ENCODE measurements at regions not wholly inside any gene's neighbourhood (a gene's known extent, or its start where the extent isn't known, plus 50 kb on each side); places are given as distances from the start of the nearest gene placed in this dataset.

DNA sequence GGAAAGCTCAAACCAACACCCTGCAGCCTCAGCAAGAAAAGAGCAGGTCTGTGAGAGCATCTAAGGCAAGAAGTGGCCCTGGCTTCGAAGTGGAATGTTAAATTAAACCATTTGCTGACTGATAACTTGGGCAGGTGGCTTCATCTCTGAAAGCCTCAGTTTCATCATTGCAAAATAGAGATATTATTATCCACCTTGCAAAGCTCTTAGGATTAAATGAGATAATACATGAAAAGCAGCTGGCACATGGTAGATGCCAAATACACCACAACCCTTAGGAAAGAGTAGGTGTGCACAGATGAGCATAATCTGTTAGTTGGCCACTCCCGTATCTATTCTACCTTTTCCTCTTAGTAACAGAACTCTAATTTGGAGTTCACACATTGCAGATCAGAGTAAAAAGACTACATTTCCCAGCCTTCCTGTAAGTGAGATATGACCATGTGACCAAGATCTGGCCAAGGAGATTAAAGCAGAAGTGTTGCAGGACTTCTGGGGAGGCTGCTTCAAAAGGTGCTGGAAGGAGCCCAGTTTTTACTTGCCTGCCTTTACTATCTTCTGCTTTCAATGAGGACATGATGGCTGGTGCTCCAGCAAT, 288.7 kb downstream of the SOX9 start:
- DNase-seq (ENCODE audit: low spot score), result no peak

DNA sequence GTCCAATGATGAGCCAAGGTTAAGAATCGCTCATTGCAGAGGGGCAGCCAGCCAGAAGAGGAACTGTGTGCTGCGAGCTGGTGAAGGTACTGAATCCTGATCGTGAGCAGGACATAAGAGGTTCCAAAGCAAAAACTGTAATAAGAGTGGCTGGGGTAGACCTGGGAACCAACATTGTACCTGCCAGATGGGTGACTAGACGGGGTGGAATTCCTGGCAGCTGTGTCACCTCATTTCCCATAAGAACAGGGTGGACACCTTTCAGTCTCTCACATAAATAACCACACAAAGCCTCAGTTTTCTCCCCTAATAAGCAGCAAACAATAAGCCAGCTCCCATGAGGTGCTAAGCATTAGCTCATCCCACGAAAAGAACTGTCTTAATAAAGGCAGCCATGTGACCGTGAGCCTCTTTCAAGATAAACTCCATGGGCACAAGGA, 290.3 kb downstream of the SOX9 start:
- DNase-seq (ENCODE audit: low spot score), result no peak

DNA sequence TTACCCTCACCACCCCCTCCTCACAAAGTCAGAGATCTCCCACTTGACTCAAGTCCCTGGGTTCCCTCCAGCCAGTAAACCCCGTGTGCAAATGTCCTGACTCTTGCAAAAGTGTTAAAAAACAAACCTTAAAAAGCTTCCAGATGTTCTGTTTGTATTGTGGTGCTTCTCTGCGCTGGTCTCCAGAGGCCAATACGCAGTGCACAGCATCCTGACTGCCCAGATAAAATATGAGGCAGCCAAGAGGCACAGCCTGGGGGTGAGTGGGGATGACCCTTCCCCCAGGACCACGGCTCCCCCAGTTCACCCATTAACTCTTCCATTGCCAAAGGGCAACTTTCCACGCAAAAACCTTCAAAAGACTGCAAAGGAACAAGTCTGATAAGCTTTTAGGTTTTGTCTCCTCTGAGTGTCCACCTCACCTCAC, 291.8 kb downstream of the SOX9 start:
- DNase-seq (ENCODE audit: low spot score), result no peak

DNA sequence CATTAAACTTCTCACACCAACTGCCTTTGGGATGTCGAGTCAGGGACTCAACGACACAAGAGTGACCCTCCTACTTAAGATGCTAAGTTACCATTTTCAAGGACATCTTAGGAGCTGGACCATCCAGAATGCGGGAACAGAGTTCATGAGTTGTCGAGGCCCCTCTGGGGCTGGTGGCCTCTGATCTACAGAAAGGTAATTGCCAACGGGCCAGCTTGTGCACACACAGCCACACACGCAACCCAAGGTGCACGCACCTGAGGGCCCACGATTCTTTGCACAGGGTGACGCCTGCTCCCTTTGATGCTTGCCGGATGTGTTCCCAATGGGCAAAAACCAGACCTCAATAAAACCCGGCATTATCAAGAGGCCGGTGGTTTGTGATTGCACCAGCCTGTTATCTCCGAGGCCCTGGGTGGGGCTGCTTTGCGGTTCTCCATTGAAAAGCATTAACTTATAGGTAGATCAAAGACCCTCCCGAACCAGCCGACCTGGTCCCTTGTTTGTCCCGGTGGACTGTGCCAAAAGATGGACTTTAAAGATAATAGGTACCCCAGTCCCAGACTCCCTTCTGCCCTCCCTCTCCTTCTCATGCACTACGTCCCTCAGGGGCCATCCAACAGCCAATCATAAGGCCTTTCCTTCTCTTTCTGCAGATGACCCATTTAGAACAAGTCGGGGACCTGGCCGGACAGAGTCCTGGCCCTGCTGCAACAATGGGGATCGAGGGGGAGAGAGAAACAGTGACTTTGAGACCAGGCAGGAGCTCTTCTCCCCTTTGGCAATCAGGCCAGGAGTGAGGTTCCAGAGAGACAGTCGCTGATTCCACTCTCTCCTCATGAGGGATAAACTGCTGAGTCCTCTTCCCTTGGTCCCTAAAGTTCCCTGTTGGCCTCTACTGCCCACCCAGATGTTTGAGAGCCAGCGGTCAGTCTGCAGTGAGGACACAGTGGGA, 292.5 kb downstream of the SOX9 start:
- no peak for DNase-seq (ENCODE audit: low spot score)

DNA sequence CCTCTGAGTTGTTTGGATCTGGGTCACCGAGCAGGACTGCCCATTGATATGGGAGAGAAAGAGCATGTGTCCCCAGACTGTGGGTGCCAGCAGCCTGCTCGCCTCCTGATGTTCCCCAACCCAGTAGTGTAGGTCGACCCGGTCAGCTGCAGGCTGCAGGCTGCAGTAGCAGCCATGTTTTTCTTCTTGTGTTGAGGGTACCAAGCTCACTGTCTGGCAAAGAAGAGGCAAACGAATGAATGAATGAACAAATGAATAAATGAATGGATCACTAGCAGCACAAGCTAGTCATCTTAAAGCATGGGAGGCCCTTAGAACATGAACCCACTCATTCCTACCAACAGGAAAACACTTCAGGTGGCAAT, 293.2 kb downstream of the SOX9 start:
- no peak for DNase-seq (ENCODE audit: low spot score)

DNA sequence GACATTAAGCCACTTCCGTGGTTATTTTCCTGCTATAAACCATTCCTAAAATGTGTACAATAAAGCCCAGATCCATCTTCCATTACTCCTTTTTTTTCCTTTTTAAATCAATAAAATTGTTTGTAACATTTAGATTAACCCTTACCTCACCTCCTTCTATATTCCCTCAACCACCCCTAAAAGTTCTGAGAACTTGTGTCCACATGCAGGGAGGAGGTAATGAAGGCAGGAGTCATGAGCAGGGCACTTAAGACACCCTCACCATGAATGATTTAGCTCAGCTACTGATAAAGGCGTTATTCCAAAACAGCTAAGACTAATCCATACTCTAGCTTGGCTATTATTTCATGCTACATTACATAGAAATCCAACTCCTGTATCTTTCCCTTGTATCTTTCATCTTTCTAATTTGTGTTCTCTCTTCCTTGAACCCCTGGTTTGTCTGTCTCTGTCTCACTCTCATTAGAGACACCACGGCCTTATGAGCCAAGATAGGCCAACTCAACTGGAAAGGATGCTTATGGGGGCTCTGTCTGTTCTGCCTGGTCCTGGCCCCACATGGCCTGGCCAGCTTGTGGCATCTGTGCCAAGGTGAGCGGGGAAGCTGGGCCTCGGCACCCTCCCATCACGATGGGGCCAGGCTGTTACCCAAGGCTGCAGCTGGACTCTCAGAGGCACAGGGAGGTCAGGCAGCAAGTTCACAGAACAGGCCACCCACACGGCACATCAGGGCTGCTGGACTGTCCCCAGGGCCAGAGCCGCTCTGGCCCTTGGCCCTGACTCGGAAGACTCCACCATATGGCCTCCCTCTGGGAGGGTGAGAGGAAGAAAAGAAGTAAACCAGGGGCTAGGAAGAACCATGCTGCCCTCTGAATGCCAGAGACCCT, 294.4 kb downstream of the SOX9 start:
- no peak for DNase-seq (ENCODE audit: low spot score)

DNA sequence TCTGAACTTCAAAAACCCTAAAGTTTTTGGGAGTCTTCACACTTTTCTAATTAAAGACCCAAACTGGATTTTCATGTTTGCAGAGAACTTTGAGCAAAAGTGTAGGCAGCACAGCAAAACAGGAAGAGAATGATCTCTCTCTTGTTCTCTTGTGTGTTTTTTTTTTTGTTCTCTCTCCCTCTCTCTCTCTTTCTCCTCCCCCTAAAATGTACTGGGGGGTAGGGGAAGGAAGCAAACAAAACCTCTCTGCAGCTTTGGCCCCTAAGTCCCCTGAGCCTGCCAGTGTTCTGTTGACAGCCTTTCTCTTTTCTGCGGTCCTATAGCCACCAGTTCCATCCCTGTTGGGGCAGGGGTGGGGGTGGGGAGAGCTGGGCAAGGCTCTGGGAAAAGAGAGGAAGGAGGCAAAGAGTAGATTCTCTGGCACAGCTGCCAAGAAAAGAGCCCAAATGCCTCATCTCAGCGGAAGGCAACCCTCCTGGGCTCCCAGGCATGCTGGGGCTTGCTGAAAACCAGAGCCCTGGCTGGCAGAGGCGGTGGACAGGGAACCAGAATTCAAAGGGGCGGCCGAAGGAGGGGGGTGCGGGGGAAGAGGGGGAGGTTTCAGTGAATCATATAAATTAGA, 295.3 kb downstream of the SOX9 start:
- DNase-seq (ENCODE audit: low spot score), result no peak

DNA sequence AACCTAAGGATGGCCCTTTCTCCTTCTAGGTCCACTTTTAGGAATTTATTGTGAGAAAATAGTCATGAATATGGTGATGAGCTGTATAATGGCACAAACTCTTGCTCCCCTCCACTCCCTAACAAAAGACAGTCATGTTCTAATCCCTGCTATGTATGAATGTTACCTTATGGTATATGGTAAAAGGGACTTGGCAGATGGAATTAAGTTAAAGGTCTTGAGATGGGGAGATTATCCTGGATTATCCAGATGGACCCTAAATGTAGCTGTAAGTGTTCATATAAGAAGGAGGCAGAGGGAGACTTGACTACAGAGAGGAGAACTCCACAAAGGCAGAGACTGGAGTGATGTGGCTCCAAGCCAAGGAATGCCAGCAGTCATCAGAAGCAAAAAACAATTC, 296.1 kb downstream of the SOX9 start:
- no peak for DNase-seq (ENCODE audit: low spot score)

DNA sequence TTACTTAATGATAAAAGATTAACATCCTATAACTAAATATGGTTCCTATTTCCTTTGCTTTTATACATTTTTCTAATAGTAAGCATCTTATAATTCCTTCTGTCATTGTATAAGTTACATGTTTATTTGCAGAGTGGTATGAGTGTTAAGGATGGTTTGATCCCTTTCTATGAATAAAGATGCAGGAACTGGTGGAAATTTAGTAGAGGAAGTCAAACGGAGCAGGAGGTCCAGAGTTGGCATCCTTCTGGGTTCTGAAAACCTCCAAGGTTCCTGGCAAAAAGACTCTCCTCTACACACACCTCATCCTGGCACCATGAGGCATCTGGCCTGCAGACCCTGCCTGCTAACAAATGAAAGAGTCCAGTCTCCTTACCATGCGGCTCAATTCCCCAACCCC, 296.8 kb downstream of the SOX9 start:
- DNase-seq (ENCODE audit: low spot score), result no peak

DNA sequence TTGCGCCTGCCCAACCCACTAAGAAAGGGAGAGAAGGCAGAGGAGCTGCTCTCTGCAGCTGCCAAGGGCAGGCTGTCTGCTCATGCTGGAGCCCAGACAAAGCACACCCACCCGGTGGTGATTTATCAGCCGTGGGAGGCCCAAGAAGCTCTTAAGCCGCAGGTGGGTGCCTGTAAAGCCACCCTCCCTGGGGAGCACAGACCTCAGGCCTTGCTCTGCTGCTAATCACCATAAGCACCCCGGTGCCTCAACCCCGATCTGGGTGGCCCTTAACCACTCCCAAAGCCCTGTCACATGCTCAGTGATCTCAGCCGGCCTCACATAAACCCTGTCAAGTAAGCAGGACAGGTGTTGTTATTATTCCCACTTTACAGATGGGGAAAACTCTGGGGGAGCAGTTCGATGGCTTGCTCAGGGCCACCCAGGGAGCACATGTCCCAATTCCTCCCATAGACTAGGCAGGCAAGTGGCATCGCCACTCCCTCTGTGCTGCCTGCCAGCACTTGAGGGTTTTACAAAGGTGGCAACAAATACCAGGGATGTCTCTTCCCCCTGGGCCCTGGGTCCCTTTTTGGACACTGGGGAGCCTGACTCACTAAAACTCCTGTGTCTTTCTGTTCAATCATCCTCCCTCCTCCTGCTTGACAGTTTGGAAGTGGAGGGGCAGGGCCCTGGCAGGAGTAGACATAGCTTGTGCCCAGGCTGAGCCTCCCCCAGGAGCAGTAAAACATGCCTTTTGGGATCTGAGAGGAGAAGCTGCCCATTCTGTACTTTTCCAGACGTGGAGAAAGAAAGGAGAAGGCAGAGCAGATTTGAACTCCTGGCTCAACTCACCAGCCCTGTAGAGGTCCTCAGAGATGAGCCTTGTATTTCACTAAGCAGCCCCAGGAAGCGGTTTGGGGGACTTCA, 299.3 kb downstream of the SOX9 start:
- DNase-seq (ENCODE audit: low spot score), result no peak

DNA sequence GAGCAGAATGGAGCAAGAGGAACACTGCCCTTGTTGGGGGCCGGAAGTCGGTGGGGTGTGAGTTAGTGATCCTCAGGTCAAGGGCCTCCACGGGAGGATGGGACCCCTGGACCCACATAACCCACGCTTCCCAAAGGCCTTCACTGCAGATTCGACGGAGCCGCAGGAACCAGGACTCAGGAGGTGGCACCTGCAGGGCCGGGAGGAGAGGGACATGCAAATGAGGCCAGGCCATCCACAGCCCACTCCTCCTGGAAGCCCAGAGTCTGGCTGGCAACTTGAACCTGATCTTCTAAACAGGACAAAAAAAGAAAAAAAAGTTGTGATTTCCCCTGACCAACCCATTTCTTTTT, 299.9 kb downstream of the SOX9 start:
- DNase-seq (ENCODE audit: low spot score), result no peak

DNA sequence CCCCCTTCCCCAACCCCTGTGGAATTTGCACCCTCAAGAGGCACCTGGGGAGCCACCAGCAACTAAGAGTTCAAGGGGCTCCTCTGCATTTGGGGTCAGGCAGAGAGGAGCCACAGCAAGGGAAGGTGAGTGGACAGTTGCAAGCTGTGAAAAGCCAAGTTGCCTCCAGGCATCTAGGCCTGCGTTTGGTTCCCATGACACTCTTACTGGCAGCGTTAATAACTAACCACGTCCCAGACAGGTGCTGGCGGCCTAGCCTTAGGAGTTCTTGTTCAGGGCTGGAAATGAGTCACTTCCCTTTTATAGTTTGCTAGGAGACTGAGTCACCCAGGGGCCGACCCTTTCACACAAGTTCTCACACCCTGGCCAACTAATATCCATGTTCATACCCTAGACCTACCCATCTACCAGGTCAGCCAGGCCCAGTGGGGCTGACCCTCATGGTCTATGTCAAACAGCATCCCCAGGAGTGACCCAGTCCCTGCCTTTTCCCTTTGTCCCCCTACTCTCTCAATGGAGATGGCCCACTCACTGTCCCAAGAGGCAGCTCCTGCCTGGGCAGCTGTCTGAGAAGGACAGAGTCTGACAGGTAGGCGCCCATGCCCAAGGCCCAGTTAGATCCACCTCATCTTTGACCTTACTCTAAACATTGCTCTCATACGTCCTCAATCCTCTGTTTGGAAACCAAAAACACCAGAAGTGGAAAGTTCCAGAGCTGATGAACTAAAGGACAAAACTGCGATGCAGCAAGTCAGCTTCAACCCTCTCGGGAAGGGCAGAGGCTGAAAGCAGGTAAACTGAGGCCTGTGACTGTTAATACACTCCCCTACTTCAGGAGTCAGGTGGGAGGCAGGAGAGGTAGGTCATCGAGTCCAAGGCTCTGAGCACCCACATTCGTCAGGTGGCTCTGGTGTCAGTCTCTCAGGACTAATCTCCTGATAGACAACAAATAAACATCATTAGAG, 300.6 kb downstream of the SOX9 start:
- DNase-seq (ENCODE audit: low spot score), result no peak

DNA sequence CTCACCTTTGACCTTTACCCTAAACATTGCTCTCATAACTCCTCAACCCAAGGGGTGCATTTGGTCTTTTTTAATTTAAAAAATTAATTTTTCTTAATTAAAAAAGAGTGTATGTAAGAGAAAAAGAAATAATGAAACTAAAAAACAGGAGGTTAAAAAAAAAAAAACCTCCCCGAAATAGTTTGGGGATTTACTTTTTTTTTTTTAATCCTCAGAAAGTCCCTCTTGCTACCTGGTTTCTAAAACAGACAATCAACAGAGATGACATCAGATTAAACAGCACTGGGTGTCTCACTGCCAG, 301.3 kb downstream of the SOX9 start:
- DNase-seq (ENCODE audit: low spot score), result no peak

DNA sequence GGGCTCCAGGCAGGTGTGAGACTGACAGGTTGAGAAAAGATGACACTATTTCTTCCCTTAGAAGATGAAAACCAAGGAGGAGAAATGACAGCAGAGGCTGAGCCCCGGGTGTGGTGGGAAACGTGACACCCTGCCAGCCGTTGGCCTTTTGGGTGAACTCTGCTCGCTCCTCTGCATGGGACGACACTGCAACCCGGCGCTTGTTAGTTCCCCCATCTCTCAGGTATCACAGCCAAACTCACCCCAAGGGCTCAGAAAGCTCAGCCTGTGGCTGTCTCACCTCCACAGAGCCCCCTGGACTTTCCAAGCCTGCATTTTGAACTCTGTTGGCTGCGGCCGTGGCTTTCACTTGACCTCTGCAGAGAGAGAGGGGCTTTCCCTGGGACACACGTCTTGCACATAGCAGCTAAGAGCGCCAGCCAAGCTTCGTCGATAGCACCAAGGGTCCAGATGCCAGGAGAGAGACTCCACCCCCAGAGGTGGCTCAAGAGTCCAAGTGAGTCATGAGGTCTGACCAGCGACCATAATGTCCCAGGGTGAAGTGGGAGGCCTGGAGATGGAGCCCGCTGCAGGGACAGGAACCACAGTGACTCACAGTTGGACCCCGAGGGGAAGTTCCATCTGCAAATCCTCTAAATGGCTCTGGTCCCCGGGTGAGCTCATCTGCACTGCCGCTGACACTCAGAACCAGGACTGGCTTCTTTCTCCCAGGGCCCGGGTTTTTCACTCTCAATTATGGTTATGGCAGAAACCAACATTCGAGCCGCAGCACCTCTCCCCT, 301.9 kb downstream of the SOX9 start:
- DNase-seq (ENCODE audit: low spot score), result no peak

DNA sequence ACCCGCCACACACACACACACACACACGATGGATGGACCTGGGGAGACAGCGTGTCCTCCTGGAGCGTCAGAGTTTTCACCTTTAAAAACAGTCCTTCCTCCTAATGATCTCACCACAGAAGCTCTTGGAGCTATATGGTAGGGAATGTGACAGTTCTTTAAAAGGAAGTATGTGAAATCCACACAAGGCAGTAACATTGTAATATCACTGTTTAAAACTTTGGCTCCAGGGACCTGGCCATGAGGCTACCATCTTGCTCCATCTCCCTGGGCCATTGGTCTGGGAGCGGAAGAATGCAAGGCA, 302.4 kb downstream of the SOX9 start:
- DNase-seq (ENCODE audit: low spot score), result no peak

DNA sequence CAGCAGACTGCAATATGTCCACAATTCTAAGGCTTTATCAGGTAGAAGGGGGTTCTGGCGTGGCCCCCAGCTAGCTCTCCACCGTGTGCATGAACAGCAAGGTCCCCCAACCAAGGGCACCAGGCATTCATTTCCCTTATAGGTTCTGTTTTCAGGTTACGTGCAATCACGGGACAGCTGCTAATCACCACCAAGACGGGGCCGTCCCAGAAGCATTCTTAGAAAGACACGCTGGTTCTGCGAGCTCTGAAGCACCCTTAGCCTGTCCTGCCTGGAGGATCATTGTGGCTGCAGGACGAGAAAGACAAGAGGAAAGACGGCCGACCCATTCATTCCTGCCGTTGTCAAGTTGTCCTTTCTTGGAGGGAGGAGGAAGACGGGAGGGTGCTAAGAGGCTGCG, 302.9 kb downstream of the SOX9 start:
- DNase-seq (ENCODE audit: low spot score), result no peak

DNA sequence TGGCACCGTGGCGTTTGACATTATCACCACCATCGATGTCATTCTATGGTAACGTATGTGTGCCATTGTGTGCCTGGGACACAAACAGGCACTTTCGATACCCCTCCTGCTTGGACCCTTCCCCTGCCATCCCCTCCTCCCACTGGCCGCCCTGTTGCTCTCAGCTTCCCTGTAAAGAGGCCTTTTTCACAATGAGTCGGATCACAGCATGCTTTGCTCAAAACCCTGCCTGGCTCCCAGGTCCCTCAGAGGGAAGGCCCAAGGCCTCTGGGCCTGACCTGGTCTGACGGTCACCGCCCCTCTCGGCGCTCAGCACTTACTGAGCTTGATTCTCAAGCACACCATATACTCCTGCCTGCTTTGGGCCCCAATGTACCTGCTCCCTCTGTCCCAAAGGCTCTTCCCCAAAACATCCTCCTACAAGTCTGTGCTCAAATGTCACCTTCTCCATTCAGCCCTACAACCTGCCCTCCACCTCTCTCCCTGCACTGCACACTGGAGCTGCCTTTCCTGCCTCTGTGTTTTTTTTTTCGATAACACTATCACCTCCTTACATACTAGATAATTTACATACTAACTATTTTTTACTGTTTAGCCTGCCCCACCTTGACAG, 303.8 kb downstream of the SOX9 start:
- DNase-seq (ENCODE audit: low spot score), result no peak

DNA sequence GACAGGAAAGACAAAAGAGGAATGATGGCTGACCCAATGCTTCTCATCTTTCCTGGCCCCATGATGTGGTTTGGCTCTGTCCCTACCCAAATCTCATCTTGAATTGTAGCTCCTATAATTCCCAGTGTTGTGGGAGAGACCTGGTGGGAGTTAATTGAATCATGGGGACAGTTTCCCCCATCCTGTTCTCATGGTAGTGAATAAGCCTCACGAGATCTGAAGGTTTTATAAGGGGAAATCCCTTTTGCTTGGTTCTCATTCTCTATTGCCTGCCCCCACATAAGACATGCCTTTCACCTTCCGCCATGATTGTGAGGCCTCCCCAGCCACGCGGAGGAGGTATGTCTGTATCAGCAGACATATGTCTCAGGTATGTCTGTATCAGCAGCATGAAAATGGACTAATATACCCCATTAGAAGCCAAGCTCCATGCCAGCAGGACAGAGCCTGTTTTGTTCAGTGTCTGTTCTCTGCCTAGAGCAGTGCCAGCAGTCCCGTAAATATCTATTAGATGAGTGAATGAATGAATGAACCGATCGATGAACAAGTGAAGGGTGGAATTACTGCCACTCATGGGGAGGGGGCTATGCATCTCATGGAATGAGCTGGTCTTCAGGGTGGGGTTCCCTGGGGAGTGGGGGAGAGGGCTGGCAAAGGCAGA, 304.4 kb downstream of the SOX9 start:
- no peak for DNase-seq (ENCODE audit: low spot score)

DNA sequence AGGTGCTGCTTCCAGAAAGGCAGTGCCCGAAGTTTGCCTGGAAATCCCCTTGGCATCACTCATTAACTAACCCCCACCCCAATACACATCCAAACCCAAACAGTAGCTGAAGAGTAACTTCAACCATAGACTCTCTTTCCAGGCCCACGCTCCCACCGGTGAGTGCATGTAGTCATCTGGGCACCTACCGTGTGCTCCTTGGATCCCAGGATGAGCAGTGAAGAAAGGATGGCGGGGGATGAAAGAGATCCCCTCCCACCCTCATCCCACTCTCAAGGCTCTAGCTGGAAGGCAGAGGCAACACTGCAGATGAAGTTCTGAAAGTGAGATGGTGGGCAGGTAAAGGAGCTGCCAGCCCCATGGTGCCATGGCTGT, 305.0 kb downstream of the SOX9 start:
- no peak for DNase-seq (ENCODE audit: low spot score)
